ENCODE measurements at regions not wholly inside any gene's neighbourhood (a gene's known extent, or its start where the extent isn't known, plus 50 kb on each side); places are given as distances from the start of the nearest gene placed in this dataset.
"Not testable (repeated sequence)": the region's sequence is repeated elsewhere in the genome, so short reads cannot be mapped to it uniquely, and the experiment has no call there.

DNA sequence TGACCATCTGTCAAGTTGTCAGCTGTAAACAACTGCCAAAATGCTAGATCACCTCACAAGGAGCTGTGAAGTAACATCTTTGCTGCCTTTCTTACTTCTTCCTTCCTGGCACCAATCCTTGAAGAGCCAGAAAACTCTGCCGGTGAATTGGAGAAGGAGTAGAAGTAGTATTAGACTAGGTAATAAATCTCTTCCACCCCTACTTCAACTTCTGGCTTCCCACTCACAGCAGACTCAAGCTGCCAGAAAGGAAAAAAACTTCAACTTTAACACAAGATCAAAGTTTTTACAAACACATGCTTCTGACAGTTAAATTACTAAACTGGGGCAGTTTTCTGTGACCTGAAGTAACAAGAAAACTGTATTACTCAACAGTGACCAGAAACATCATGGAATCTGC is 164.7 kb upstream of the SLC7A11 start:
- no peak for DNase-seq (ENCODE audit: low read depth in 2 of 3, low spot score in 1 of 3)

DNA sequence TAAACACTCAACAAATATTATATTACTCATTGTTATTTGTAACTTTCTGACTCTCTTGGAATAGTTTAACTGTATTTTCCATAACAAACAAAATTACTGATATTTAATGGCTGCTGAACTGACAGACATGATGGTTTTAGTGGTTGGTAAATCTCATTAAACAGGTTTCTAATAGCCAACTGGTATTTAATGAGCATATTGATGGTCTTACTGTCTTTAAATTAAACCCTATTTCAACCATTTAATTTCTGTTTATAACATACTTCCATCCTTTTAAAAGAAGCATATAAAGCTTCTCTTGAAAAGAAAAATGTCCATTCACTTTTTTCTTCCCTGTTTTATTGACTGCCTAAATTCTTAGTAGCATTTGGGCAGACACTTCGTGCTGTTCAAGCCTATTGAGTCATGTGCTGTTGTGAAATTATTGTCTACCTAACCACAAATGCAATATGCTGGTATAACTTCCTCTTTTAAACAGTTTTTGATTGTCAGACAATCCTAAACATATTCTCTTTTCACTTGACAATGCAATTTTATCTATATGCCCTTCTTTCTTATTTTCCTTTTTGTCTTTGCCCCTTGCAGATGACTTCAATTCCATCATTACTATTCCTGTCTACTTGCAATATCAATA is 163.9 kb upstream of the SLC7A11 start:
- DNase-seq (ENCODE audit: low read depth in 2 of 3, low spot score in 1 of 3) = no peak

DNA sequence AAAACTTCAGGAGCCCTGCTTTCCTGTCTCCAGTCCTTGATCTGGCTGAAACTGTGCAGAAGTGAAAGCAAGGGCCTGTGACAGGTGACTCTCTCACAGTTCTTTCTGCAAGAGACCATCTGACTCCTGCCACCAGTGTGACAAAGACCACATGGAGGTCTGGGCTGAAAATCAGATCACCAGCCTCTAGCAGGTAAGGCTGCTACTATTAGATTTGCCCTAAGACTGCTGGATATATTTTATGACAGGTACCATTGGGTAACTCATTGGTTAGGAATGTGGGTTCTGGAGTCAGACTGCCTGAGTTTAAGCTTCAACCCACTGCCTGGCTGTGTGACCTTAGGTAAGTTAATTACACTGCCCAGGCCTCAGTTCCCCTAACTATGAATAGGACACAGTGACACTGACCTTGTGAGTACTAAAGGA is 163.3 kb upstream of the SLC7A11 start:
- no peak for DNase-seq (ENCODE audit: low read depth in 2 of 3, low spot score in 1 of 3)

DNA sequence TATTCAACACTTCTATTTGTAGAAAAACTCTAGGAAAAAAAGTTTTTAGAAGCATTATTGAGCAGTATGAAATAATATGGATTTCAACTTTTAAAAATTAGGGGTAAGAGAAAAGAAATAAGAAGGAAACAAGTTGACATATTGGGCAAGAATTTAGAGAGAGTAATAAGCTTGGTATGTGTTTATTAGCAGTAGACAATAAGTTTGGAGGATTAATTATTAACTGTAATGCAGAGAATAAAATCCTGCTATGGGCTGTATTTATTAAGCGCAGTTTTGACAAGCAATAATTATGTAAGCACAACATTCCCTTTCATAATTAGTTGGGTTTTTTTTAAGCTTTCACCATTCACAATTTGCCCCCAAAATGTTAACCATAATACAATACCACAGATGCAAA is 162.7 kb upstream of the SLC7A11 start:
- no peak for DNase-seq (ENCODE audit: low read depth in 2 of 3, low spot score in 1 of 3)

DNA sequence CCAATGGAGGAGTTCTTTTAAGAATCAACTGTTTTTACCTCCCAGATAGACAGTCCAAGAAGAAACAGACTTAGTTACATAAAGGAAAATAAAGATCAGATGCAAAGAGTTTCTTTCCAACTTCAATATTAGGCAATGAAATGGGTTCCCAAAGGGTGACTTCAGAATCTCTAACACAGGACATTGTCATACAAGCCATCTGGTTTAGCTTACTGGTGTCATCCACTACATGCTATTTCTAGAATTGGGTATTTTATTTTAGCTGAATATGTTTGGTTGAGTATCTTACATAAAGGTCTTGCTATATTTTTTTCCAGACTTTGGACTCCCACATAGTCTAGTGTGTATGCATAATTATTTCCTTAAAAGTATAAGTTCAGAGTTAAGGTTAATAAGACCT is 162.1 kb upstream of the SLC7A11 start:
- no peak for DNase-seq (ENCODE audit: low read depth in 2 of 3, low spot score in 1 of 3)

DNA sequence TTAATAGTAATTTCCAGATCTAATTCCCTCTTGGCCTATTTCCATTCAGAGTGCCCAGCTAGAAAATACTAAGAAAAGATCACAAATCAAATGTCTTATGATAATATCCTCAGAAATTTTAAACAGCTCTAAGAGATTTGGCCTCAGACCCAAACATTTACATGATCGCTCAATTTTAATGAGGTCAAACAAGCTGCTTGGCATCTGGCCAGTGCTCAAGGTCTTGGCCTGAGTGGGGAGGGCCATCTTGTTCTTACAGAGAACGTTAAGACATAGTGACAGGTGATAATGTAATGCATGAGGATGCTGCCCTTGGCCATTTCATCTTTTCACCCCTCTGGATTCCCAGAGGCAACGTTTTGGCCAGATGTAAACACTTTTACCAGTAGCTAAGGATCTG is 159.2 kb upstream of the SLC7A11 start:
- no peak for DNase-seq (ENCODE audit: low read depth in 2 of 3, low spot score in 1 of 3)

DNA sequence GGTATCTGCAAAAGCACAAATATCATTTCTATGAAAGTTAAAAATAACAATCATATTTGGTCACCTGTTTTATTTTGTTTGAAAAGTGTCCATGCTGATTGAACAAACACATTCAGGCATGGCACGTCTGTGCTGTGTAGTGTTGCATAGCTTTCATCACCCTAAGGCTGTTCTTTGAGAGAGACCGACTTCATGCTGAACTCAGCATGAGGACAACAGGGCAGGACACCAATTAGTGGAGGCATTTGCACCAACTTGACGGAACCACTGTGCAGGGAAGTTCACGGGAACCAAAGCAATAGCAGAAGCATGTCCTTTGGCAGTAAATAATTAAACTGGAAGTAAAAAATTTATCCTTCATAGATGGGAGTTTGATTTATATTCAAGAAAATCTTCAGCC is 158.4 kb upstream of the SLC7A11 start:
- DNase-seq (ENCODE audit: low read depth in 2 of 3, low spot score in 1 of 3) = no peak

DNA sequence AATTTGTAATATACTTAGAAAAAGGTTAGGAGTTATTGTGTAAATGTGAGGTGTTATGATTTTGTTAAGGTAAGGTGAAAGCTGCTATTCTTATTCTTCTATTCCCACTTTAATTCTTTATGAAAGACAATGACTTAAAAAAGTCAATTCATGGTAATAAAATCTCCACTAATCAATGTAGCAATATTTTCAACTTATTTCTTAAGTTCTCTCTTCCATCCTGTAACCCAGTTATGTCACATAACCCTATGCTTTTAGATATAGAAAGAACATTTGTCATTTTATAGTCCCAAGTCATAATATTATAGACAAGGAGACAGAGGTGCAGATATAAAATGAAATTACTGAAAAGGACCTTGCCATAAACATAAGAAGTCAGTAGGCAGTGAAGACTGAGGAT is 157.9 kb upstream of the SLC7A11 start:
- DNase-seq (ENCODE audit: low read depth in 2 of 3, low spot score in 1 of 3) = no peak

DNA sequence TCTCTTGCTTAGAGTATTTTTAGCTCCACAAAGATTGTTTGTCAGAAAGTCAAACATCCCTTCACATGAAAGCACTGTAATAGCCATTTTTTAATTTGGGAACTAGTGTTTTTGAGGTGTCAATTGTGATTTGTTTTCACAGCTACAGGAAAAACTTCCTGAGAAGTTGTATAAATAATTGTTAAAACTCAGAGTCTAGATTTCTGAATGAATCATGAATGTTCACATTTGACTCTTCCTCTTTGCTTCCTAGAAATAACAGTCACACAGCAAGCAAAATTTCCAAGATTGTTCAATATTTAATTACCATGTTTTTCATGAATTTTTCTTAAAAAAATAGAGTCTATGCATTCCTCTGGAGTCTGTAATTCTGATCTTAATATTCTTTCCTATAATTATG is 156.9 kb upstream of the SLC7A11 start:
- no peak for DNase-seq (ENCODE audit: low read depth in 2 of 3, low spot score in 1 of 3)

DNA sequence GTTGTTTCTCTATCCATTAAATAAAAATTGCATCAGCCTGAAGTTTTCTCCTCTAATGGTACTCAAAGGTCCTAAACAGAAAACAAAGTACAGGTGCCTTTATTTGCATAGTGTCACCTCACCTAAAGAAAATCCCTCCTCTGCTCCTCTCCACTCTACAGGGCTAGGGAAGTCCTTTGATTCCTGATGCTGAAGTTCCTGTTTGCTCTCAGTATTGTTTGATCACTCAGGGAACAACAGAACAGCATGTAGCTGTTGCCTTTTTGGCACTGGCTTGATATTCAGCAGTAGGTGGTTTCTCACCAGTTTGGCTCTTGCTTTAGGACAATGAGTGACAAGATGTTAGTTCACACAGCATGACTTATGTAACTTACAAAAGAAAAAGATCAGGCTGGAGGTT is 156.2 kb upstream of the SLC7A11 start:
- no peak for DNase-seq (ENCODE audit: low read depth in 2 of 3, low spot score in 1 of 3)

DNA sequence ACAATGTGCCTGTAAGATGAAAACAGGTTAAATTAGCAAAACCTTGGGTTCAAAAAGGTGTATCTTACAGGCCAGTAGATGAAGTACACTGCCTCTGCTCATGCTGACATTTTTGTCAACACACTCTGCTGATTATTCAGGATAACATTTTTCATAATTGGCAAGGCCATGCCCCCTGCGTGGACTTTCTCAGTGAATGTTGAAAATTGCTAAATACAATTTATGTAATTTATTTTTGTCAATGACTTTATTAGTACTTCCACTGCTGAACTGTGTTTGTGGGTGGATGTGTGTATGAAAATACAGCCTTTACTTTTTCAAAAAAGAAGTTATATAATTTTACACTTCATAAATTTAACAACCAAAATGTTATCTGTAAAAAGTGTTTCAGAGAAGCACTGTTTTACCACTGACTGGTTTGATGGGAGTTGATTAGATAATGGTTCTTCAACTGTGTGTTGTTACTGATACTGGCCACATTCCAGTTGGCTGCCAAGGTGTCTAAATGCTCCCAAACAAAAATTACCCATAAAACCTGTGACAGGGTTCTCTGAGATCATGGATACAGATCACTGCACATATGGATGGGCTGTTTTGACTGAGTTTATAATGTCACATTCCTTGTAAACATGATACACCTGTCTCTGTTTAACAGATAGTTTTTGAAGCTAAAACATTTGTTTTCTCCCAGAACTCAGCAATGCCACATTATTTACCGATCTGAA is 151.9 kb upstream of the SLC7A11 start:
- DNase-seq (ENCODE audit: low read depth in 2 of 3, low spot score in 1 of 3) = no peak

DNA sequence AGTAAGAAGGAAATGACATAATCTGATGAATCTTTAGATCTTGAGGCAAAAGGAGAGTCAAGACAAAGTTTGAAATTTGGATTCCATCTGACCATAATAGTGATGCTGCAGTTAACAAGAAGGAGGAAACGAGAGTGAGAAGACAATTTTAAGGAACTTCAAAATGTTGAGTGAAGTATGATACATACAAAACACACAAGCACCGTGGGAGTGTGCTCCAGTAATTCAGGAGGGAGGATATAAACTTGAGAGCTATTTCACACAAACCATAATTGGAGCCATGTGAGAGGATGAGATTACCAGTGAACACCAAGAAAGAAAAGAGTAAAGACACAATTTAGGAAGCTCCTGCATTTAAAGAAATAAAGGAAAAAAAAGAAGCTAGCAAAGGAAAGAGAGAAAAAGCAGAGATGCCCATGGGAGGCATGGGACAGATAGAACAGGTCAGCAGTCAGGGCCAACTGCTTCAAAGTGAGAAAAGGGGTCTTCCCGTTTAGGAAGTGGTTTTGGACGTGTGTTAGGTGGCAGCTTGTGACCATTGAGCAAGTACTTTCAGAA is 150.7 kb upstream of the SLC7A11 start:
- no peak for DNase-seq (ENCODE audit: low read depth in 2 of 3, low spot score in 1 of 3)

DNA sequence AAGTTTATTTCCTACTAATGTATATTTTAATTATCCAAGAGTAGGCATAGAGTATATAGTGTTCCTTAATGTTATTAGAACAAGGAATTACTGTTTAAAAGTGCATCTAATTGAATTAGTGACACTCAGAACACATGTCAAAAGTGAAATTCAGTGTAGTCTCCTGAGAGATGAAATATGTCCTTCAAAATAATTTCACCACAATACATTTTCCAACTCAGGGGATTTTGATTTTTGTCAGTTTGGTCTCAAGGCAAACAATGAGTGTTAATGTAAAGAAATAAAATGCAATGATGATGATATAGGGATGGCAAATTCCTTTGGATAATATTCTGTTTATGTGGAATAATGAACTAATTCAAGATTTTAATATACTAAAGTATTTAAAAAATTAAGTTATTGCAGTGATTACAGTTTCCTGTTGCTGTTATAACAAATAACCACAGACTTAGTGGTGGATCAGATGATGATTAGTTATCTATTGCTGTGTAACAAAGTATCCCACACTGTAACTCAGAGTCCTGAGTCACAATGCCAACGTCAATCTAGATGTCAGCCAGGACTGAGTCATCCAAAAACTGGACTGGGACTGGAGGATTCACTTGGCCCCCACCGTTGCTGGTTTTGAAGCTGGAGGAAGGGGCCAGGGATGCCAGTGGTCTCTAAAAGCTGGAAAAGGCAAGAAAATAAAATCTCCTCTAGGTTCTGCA is 148.0 kb upstream of the SLC7A11 start:
- DNase-seq (ENCODE audit: low read depth in 2 of 3, low spot score in 1 of 3) = no peak

DNA sequence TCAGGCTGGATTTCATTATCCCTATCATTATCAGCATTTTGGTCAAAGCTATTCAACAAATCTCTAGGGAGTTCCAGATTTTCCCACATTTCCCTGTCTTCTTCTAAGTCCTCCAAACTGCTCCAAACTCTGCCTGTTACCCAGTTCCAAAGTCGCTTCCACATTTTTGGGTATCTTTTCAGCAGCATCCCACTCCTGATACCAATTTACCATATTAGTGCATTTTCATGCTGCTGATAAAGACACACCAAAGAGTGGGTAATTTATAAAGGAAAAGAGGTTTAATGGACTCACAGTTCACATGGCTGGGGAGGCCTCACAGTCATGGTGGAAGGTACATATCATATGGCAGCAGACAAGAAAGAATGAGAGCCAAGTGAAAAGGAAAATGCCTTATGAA is 132.8 kb upstream of the SLC7A11 start:
- DNase-seq (ENCODE audit: low read depth in 2 of 3, low spot score in 1 of 3) = no peak

DNA sequence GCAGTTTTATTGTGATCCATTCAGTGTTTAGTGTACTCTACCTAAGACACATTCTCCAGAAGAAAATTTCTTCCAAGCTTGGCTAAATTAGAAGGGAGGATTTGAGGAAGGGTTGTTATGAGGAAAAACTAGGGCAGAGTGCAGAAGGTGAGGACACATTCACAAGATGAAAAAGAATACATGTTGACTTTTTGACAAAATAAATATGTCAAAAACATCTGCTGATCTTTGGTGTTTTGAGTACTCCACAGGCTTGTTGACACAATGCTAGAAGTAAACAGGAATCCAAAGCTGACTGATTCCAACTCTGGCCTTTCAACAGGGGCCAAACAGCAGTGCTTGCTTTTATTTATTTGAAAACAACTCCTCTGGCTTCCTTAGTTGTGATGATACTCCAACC is 125.8 kb upstream of the SLC7A11 start:
- no peak for DNase-seq (ENCODE audit: low read depth in 2 of 3, low spot score in 1 of 3)

DNA sequence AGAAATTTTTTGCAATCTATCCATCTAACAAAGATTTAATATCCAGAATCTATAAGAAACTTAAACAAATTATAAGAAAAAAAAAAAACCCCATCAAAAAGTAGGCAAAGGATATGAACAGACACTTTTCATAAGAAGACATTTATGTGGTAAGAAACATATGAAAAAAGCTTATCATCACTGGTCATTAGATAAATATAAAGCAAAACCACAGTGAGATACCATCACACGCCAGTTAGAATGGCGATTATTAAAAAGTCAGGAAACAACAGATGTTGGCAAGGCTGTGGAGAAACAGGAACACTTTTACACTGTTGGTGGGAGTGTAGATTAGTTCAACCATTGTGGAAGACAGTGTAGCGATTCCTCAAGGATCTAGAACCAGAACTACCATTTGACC is 110.3 kb upstream of the SLC7A11 start:
- DNase-seq (ENCODE audit: low read depth in 2 of 3, low spot score in 1 of 3) = not testable (repeated sequence)

DNA sequence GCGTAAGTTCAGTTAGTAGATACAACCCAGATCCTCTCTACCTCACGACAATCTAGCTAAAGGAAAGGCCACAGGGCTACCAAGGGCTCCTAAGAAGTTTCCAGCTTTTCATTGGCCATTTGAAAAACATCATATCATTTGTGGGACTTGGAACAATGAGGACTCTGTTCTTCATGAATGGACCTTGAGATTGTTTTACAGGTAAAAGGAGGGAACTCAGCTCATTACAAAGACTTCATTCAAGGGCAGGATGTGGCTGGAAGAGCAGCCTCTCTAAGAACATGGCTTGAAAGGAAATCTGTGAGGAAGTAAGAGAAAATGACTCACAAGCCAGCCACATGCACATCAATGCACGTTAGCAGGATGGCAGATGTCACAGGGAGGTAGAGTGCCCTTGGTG is 105.9 kb upstream of the SLC7A11 start:
- no peak for DNase-seq (ENCODE audit: low read depth in 2 of 3, low spot score in 1 of 3)

DNA sequence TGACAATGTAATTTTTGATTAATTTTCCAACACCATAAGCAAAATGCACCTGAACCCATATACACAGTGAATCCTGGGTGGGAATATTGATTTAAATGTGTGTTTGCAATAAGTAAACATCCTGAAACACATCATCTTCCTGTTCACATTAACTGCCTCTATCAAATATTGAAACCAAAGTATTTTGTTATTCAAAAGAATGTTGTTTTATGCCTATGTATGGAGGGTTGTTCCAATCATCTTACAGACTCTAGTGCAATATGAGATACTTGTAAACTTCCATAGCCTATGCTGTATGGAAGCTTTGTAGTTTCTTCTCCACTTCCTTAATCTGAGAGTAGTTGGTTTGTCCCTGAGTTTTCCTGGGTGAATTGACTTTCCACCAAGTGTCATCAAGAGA is 105.4 kb upstream of the SLC7A11 start:
- DNase-seq (ENCODE audit: low read depth in 2 of 3, low spot score in 1 of 3) = no peak

DNA sequence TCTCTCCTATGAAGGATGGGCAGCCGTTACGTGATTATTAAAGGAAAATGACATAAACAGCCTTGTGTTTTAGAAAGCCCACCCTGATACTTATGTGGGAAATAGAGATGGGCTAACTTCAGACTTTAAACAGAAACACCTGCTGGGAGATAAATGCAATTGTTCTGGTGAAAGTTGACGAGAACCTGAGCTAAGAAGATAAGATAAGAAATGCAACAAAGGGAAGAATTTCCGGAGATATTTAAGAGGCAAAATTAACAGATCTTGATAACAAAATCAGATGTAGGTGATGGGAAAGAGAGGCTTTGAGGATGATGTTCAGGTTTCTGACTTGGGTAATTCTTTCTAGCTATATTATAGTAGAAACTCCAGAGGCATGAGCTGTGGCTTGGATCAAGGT is 102.7 kb upstream of the SLC7A11 start:
- no peak for DNase-seq (ENCODE audit: low read depth in 2 of 3, low spot score in 1 of 3)

DNA sequence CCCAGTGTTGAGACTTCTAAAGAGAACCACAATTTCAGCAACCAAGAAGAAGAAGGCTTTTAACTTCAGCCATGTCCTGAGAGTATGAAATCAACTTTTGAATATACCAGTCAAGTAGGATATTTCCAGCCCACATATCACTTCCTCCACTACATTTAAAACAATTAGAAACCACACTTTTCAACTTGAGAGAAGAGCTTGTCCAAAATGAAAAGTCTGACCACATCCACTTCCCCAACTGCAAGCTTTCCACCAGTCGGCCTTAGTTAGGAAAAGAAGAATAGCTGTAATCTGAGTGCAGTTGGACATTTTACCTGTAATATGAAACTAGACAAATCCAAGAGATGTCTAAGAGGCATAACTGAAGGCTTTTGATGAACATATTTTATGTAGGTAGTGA is 101.9 kb upstream of the SLC7A11 start:
- no peak for DNase-seq (ENCODE audit: low read depth in 2 of 3, low spot score in 1 of 3)

DNA sequence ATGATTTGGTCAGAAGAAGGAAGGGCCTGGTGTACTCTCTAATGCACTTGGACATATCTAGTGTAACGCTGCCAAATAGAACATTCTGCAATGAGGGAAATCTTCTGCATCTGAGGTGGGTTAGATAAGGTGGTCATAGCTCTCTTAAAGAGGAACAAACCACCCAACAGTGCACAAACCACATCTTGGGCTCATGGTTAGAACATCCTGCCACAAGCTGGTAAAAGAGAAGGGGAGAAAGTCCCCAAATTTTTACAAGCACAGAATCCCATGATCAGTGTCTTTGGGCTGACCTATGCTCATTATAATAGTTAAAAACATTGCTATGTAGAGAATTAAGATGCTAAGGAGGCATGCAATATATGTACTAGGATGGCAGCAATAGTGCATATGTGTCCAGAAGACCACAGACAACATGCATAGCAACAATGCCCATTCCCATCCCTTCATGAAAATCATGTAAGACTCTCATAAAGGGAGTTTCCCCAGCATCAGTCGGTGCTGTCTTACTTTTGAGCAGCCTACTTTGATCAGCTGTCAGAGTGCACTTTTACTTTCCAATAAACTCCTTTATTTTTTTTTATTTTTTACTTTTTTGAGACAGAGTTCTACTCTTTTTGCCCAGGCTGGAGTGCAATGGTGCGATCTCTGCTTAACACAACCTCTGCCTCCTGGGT is 99.7 kb upstream of the SLC7A11 start:
- DNase-seq (ENCODE audit: low read depth in 2 of 3, low spot score in 1 of 3) = no peak

DNA sequence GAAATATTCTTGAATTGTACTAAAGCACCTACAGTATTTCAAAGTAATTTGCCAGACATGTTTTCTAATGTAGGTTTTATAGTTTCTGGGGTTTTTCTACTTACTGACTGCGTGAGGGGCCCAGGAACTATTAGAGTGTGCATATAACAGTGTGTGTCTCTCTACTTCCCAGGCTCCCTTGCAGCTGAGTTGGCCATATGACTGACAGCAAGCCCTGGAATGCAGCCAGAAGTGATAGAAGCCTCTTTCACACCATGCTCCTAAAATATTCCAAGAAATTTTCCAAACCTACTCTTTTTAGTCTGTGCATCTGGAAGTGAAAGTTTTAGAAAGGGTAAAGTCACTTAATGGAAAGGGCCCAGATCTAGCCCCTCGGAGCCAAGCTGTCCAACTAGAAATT is 96.7 kb upstream of the SLC7A11 start:
- DNase-seq (ENCODE audit: low read depth in 2 of 3, low spot score in 1 of 3) = no peak

All from stimulated activated CD4-positive, alpha-beta T cell treated with anti-CD3 and anti-CD28 coated beads, Interleukin-12 subunit alpha, Interleukin-12 subunit beta, amount 100 ng/mL, for 48 hours (primary cell).